GM19324 (cell line): ENCODE measurements at regions not wholly inside any gene's neighbourhood (a gene's known extent, or its start where the extent isn't known, plus 50 kb on each side); places are given as distances from the start of the nearest gene placed in this dataset.
"Not testable (repeated sequence)": the region's sequence is repeated elsewhere in the genome, so short reads cannot be mapped to it uniquely, and the experiment has no call there.

Experiments
- ATAC-seq: cut with Tn5 transposase; IDR thresholded peaks from one replicate; pipeline ENCODE4 v1.9.1; 2021; ENCODE audit warnings: mild to moderate bottlenecking, moderate library complexity; ENCODE audit not compliant: unreplicated experiment, low FRiP score

GRCh38 chr16:48956620-48957019, 325.0 kb downstream of the CBLN1 start:
- ATAC-seq, result no peak

DNA sequence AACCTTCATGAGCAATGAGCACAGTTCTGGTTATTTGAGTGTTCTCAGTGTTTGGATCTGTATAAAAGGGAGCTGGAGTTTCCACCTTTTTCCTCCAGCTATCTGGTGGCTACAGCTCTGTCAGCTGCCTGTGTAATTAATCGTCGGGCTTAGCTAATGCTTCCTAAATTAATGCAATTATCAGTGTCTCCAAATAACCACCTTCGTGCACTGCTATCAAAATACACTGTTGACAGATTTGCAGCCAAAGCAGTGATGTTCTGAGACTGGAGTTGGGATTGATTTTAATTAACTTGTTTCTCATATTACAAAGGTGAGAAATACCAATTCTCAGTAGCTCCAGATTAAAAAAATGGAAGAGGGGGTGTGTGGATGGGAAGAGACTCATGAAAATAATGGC, 325.8 kb downstream of the CBLN1 start:
- no peak for ATAC-seq

DNA sequence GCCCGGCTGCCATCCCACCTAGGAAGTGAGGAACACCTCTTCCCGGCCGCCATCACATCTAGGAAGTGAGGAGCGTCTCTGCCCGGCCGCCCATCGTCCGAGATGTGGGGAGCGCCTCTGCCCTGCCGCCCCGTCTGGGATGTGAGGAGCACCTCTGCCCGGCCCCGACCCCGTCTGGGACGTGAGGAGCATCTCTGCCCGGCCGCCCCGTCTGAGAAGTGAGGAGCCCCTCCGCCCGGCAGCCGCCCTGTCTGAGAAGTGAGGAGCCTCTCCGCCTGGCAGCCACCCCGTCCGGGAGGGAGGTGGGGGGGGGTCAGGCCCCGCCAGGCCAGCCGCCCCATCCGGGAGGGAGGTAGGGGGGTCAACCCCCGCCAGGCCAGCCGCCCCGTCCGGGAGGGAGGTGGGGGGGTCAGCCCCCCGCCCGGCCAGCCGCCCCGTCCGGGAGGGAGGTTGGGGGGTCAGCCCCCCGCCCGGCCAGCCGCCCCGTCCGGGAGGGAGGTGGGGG, 330.0 kb downstream of the CBLN1 start:
- not testable (repeated sequence) for ATAC-seq

GRCh38 chr16:48950184-48950583, 331.5 kb downstream of the CBLN1 start:
- no peak for ATAC-seq

- ATAC-seq, result no peak
Measured at GRCh38 chr16:48949636-48950035, 332.0 kb downstream of the CBLN1 start.

GRCh38 chr16:48948911-48949310, 332.7 kb downstream of the CBLN1 start:
- ATAC-seq, result no peak

DNA sequence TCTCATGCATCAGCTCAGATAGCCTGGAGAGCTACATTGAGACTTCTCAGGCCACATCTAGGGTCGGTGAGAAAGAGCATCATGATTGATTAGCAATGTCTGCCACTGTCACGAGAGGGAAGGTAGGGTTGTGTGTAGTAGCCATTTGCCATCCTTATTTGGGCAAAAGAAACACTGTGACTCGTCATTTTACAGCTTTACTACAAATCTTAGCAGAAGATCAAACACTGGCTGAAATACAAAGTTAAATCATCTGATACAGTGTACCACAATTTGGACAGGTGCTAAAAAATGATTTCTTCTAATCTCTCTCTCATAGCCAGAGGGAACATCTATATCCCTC, 334.3 kb downstream of the CBLN1 start:
- ATAC-seq, result no peak

GRCh38 chr16:48946686-48947370, 334.8 kb downstream of the CBLN1 start:
- ATAC-seq, result no peak

DNA sequence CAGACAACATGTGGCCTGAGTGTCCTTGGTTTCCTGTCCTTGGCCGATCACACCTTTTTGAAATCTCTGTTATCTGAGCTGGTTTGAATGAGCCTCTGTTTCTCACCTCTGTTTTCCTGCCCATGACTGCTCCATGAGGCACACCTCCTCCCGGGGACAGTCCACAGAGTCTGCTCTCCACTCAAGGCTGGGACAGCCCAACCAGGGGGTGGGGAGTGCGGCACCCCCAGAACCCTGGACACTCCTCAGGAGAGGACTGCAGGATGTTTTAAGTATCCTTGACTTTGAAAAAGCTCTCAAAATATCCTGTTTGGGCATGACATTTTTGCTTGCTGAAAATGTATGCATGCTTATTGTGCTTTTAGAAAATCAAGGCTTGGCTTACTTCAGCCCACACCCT, 333.0 kb upstream of the N4BP1 start:
- ATAC-seq, result no peak

DNA sequence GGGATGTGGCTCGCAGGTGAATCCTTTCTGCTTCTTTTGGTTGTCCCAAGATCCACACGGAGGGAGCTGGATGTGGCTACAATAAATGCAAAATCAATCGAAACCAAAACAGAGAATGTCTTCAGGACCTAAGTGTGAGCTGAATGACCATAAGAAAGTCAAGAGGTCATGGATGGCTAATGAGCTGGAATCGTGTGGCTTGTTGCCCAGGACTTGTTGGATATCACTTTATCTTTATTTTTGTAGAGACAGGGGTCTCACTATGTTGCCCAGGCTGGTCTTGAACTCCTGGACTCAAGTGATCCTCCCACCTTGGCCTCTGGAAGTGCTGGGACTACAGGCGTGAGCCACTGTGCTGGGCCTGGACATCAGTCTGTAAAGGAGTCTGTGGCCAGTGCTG, 326.8 kb upstream of the N4BP1 start:
- ATAC-seq, result no peak

GRCh38 chr16:48932216-48932855, 322.4 kb upstream of the N4BP1 start:
- ATAC-seq, result no peak

DNA sequence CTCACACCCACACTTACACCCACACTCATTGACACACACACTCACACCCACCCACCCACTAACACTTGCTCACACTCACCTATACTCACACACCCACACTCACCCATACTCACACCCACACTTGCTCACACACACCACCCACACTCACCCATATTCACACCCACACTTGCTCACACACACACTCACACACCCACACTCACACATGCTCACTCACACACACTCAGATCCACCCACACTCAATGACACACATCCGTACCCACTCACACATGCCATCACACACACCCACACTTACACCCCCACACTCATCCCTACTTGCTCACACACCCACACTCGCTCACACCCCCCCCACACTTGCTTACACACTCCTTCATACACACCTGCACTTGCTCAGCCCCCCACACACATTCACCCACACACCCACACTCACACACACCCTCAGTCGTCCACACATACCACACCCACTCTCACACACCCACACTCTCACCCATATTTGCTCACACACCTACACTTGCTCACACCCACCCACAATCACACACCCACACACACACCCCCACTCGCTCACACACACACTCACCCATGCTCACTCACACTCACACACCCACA, 321.1 kb upstream of the N4BP1 start:
- no peak for ATAC-seq

GRCh38 chr16:48919791-48920190, 309.8 kb upstream of the N4BP1 start:
- ATAC-seq, result no peak

GRCh38 chr16:48918520-48919258, 308.7 kb upstream of the N4BP1 start:
- no peak for ATAC-seq

DNA sequence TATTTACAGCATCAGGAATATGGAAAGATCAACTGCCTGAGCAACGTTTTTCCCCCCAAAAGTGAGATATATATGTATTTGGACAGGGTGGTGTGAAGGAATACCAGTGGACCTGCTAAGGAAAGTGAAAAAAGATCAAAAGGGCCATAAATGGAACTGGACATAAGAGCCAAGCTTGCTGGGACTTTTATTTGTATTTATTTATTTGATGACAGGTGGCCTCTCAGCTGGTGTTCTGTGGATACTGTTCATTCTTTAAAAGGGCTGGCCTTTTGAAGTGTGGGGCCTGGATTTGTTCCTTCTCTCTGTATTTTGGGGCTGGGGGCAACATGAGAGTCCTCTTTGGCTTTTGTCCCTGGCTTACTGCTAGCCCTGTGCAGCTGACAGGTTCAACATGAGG, 306.6 kb upstream of the N4BP1 start:
- ATAC-seq, result no peak

GRCh38 chr16:48914070-48914469, 304.1 kb upstream of the N4BP1 start:
- ATAC-seq, result no peak

GRCh38 chr16:48913384-48913783, 303.4 kb upstream of the N4BP1 start:
- ATAC-seq, result no peak

DNA sequence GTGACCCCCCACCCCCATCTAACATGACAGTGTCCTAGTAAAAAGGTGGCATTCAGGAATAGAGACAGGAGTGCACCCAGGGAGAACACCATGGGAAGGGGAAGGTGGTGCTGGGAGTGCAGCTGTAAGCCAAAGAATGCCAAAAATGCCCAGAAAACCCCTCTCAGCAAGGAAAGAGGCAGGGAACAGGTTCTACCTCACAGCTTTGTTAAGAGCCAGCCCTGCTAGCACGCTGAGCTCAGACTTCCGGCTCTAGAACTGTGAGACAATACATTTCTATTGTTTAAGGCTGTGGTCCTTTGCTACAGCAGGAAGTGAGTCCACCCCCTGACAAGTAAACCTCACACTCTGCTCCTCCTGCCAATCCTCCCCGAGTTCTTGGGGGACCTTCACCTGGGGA, 302.4 kb upstream of the N4BP1 start:
- no peak for ATAC-seq

GRCh38 chr16:48911700-48912099, 301.7 kb upstream of the N4BP1 start:
- no peak for ATAC-seq

- no peak for ATAC-seq
Measured at GRCh38 chr16:48910214-48910613, 300.2 kb upstream of the N4BP1 start.

- no peak for ATAC-seq
Measured at GRCh38 chr16:48909231-48909630, 299.3 kb upstream of the N4BP1 start.
